Lower lobe of right lung (tissue), 2 donors: ENCODE measurements at regions not wholly inside any gene's neighbourhood (a gene's known extent, or its start where the extent isn't known, plus 50 kb on each side); places are given as distances from the start of the nearest gene placed in this dataset.

ENCODE experiments used
- ATAC-seq, 2 donors: fragments of 200-7000 bp; cut with Tn5 transposase; one replicate each; pipeline ENCODE4 v1.9.1; 2020 to 2022; ENCODE audit warnings: mild to moderate bottlenecking in 2 of 2, moderate library complexity in 2 of 2
- DNase-seq: peaks from one replicate; pipeline ENCODE4 v3.0.0-alpha.2; 2020
- H3K27ac ChIP-seq: fragments of 200-600 bp; one replicate; pipeline ENCODE4 v1.8.0; 2022
- H3K27me3 ChIP-seq: fragments of 200-600 bp; one replicate; pipeline ENCODE4 v1.8.0; 2022; ENCODE audit warnings: low read depth
- H3K36me3 ChIP-seq: fragments of 200-600 bp; one replicate; pipeline ENCODE4 v1.8.0; 2022; ENCODE audit warnings: mild to moderate bottlenecking
- H3K4me1 ChIP-seq: fragments of 200-600 bp; one replicate; pipeline ENCODE4 v1.8.0; 2022
- H3K4me3 ChIP-seq: fragments of 200-600 bp; one replicate; pipeline ENCODE4 v1.8.0; 2022; ENCODE audit warnings: mild to moderate bottlenecking
- H3K9me3 ChIP-seq: fragments of 200-600 bp; one replicate; pipeline ENCODE4 v1.8.0; 2022
- intact Hi-C: fragments of 100-400 bp; cut with DNase I; formaldehyde crosslinking; loops from one replicate; pipeline ENCODE4 v1.11.0; 2022
- TF ChIP-seq, protein P1 (sequence below): fragments of 200-600 bp; IDR thresholded peaks from one replicate; pipeline ENCODE4 v1.8.0; 2022; ENCODE audit warnings: antibody characterized with exemption, mild to moderate bottlenecking
- donor health status: DM: no; HTN: yes; CAD: no; lungs with severe emphysema.

DNA sequence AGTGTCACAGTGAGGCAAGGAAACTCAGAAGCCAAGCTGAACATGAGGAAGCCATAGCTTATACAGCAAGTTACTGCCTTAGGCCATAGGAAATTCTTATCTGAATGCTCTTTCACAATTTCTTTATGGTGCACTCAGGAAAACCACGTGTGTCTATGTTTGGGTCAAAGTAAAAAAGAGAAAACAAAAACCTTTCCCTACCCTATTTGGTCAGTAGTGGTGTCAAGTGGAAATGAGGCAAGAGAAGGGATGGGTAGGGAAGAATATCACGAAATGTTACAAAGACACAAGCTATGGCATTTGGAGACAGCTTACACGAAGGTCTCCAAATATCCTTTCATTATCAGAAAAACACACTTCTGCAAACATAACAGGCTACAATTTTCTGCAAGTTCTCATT lies 83.4 kb upstream of the INPP4B start:
- intact Hi-C loops, result no loop called here
- Histone ChIP-seq H3K4me1 (no peaks in the 10 kb centered on the region), H3K9me3 (no peaks in the 10 kb centered on the region), H3K36me3 (no peaks in the 10 kb centered on the region), H3K27me3 (no peaks in the 10 kb centered on the region), H3K27ac (no peak overlapping the region), H3K4me3 (no peak overlapping the region)
- ATAC-seq, result no peak
- TF ChIP-seq, protein P1, sequence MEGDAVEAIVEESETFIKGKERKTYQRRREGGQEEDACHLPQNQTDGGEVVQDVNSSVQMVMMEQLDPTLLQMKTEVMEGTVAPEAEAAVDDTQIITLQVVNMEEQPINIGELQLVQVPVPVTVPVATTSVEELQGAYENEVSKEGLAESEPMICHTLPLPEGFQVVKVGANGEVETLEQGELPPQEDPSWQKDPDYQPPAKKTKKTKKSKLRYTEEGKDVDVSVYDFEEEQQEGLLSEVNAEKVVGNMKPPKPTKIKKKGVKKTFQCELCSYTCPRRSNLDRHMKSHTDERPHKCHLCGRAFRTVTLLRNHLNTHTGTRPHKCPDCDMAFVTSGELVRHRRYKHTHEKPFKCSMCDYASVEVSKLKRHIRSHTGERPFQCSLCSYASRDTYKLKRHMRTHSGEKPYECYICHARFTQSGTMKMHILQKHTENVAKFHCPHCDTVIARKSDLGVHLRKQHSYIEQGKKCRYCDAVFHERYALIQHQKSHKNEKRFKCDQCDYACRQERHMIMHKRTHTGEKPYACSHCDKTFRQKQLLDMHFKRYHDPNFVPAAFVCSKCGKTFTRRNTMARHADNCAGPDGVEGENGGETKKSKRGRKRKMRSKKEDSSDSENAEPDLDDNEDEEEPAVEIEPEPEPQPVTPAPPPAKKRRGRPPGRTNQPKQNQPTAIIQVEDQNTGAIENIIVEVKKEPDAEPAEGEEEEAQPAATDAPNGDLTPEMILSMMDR, result no peak
- DNase-seq, result no peak

DNA sequence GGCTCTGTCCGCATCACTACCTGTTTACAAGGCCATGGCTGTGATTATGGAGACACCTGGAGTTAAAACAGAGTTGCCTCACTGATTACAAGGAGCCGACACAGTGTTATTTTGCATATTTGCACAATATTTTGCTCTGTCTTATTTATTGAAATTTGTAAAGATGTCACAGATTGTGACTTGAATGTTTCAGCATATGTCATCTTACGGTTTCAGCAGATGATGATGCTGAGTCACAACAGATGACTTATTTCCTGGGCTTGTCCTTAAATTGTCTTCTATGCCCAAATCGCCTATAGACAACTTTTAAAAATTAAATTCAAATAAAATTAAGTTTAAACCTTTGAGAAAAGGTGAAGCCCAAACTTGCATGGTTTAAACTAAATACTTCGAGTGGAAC lies 87.1 kb upstream of the INPP4B start:
- Histone ChIP-seq H3K27me3 (no peaks in the 10 kb centered on the region), H3K4me3 (no peak overlapping the region), H3K27ac (no peak overlapping the region), H3K9me3 (no peaks in the 10 kb centered on the region), H3K4me1 (no peaks in the 10 kb centered on the region), H3K36me3 (no peaks in the 10 kb centered on the region)
- DNase-seq (no peak), ATAC-seq (no peak)
- TF ChIP-seq, protein P1, result no peak
- intact Hi-C loops, result no loop called here

DNA sequence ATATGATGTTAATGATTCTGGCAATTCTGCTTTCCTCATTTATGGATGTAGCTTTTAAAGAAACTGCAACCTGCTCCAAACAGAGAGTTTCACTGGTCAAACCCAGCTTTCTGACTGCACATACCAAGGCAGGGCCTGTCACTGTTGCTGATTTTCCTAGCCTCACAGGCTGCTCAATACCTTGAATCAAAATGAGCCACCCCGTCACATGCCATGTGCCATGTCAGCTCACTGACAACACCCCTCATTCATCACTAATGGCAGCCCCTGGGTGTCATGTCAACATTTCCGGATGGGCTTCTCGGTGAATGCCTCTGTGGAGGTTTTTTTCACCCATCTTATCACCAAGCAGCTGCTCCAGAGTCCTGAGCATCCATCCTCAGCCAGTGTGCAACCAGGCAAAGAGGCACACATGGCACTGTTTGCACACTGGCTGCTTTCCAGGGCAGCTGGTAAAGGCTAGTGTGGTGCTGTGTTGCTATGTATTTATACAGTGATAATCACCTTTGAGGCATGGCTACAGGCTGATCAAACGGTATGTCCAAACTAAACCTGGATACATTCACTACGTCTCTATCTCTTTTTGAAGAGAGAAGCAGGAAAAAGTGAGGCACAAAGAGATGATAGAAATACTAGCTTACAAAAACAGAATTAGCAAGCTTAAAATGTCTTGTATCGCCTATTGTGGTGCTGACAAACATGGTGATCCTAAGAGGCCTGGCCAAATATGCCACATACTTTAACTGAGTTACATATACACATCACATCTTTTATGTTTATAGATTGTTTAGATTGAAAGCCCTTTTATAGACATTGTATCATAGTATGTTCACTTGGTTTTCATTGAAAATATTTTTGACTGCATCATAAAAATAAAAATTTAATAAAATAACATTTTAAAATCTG lies 94.6 kb upstream of the INPP4B start:
- TF ChIP-seq, protein P1, result no peak
- no peak for ATAC-seq
- intact Hi-C loops, result no loop called here
- H3K27me3 ChIP-seq, result no peaks in the 10 kb centered on the region
- H3K27ac ChIP-seq, result no peak overlapping the region
- H3K4me1 ChIP-seq, result no peaks in the 10 kb centered on the region
- H3K4me3 ChIP-seq, result no peak overlapping the region
- no peaks in the 10 kb centered on the region for H3K9me3 ChIP-seq
- no peak for DNase-seq
- H3K36me3 ChIP-seq, result no peaks in the 10 kb centered on the region

DNA sequence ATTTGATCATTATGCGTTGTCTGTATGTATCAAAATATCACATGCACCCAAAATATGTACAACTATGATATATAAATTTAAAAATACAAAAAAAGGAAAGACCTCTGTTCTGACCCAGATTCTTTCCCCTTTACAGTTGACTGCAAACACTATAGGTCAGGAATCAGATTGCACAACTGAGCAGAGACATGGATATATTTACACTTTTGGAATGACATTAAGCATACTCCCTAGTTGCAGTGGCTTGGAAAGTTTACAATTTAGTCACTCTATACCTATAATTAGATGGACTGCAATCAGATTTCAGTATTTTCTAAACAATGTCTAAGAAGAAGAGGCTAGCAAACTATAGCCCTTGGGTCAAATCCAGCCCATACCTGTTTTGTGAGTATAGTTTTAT lies 98.5 kb upstream of the INPP4B start:
- ATAC-seq, result no peak
- H3K27me3 ChIP-seq, result no peaks in the 10 kb centered on the region
- no peak for DNase-seq
- H3K9me3 ChIP-seq, result no peaks in the 10 kb centered on the region
- no peaks in the 10 kb centered on the region for H3K4me1 ChIP-seq
- no peaks in the 10 kb centered on the region for H3K36me3 ChIP-seq
- intact Hi-C loops, result no loop called here
- no peak overlapping the region for H3K4me3 ChIP-seq
- TF ChIP-seq, protein P1, result no peak
- no peak overlapping the region for H3K27ac ChIP-seq

DNA sequence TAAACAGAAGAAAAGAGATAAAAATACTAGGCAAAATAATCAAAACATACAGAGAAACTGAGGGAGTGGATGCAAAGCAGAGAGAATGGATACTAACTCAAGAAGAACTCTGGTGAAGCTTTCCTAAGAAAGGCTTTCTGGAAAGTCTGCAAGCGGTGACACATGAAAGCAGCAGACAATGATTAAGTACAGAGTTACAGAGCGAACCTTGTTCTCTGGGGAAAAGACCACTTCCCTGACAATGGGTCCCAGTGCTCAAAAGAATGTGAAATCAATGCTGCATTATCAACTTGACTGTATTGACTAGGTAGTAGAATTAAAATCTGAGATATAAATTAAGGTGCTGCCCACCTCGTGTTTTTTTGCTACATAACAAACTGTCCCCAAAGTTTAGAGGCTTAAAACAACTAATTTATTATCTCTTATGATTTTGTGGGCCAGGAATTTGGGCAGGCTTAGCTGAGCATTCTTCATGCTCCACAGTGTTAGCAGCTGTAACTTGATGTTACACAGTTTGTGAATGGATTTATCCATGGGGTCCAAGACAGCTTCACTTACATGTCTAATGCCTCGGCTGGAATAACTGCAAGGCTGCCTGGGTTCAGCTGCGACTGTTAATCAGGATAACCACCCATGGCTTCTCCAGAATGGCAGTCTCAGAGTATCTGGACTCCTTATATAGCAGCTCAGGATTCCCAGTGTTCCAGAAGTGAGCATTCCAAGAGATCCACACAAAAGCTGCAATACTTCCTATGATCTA lies 106.9 kb upstream of the INPP4B start:
- no peaks in the 10 kb centered on the region for H3K27me3 ChIP-seq
- intact Hi-C loops, result no loop called here
- no peak overlapping the region for H3K4me3 ChIP-seq
- TF ChIP-seq, protein P1, result no peak
- H3K4me1 ChIP-seq, result no peaks in the 10 kb centered on the region
- ATAC-seq, result no peak
- H3K9me3 ChIP-seq, result no peaks in the 10 kb centered on the region
- H3K36me3 ChIP-seq, result no peaks in the 10 kb centered on the region
- DNase-seq, result no peak
- no peak overlapping the region for H3K27ac ChIP-seq
